MM.1S (cell line): ENCODE measurements at regions not wholly inside any gene's neighbourhood (a gene's known extent, or its start where the extent isn't known, plus 50 kb on each side); places are given as distances from the start of the nearest gene placed in this dataset.

Experiments used
- DNase-seq: peaks from one replicate; pipeline ENCODE4 v3.0.0-alpha.2; 2015
- H2AFZ ChIP-seq: fragments of 300-600 bp; sonication (generic); 2 replicates; pipeline ENCODE4 v1.6.0; 2016; ENCODE audit warnings: antibody characterized with exemption, low read length
- H3F3A ChIP-seq: fragments of 300-600 bp; sonication (generic); 2 replicates; pipeline ENCODE4 v1.6.1; 2016; ENCODE audit warnings: mild to moderate bottlenecking, antibody characterized with exemption, low read length, moderate library complexity, mixed read lengths; ENCODE audit not compliant: insufficient read depth
- H3K27ac ChIP-seq: fragments of 300-600 bp; sonication (generic); 2 replicates; pipeline ENCODE4 v1.5.1; 2016; ENCODE audit warnings: mild to moderate bottlenecking, low read length
- H3K27me3 ChIP-seq: fragments of 300-600 bp; sonication (generic); replicated peaks from 2 replicates; pipeline ENCODE4 v1.6.0; 2016; ENCODE audit warnings: low read length; ENCODE audit not compliant: insufficient read depth
- H3K36me3 ChIP-seq: fragments of 300-600 bp; sonication (generic); replicated peaks from 2 replicates; pipeline ENCODE4 v1.6.1; 2016; ENCODE audit warnings: mild to moderate bottlenecking, low read length, mixed read lengths; ENCODE audit not compliant: insufficient read depth
- H3K4me1 ChIP-seq: fragments of 300-600 bp; sonication (generic); 2 replicates; pipeline ENCODE4 v1.6.1; 2016; ENCODE audit warnings: low read length, mixed read lengths
- H3K4me2 ChIP-seq: fragments of 300-600 bp; sonication (generic); 2 replicates; pipeline ENCODE4 v1.6.0; 2016; ENCODE audit warnings: low read depth, low read length
- H3K4me3 ChIP-seq: fragments of 300-600 bp; sonication (generic); 2 replicates; pipeline ENCODE4 v1.5.1; 2016; ENCODE audit warnings: low read length, mixed read lengths
- H3K79me2 ChIP-seq: fragments of 300-600 bp; sonication (generic); 2 replicates; pipeline ENCODE4 v1.6.1; 2016; ENCODE audit warnings: mixed run types, low read length, mixed read lengths
- H3K9ac ChIP-seq: fragments of 300-600 bp; sonication (generic); 2 replicates; pipeline ENCODE4 v1.6.1; 2016; ENCODE audit warnings: low read length, mixed read lengths
- H3K9me2 ChIP-seq: fragments of 300-600 bp; sonication (generic); replicated peaks from 2 replicates; pipeline ENCODE4 v1.6.1; 2016; ENCODE audit warnings: mild to moderate bottlenecking, low read length, mixed read lengths; ENCODE audit not compliant: insufficient read depth
- H3K9me3 ChIP-seq: fragments of 300-600 bp; sonication (generic); replicated peaks from 2 replicates; pipeline ENCODE4 v1.6.1; 2016; ENCODE audit warnings: mild to moderate bottlenecking, low read length, mixed read lengths; ENCODE audit not compliant: insufficient read depth
- H4K20me1 ChIP-seq: fragments of 300-600 bp; sonication (generic); 2 replicates; pipeline ENCODE4 v1.6.1; 2016; ENCODE audit warnings: mild to moderate bottlenecking, low read length, moderate library complexity, mixed read lengths; ENCODE audit not compliant: insufficient read depth
- CTCF ChIP-seq: fragments of 300-600 bp; sonication (generic); IDR thresholded peaks from 2 replicates; pipeline ENCODE4 v1.5.1; 2016; ENCODE audit warnings: antibody characterized with exemption, low read length, mixed read lengths
- EZH2 ChIP-seq: fragments of 300-600 bp; sonication (generic); optimal IDR thresholded peaks from 2 replicates; pipeline ENCODE3; 2017; ENCODE audit warnings: low read depth, mild to moderate bottlenecking, antibody characterized with exemption, low read length, mixed read lengths
- EZH2phosphoT487 ChIP-seq: fragments of 300-600 bp; sonication (generic); IDR thresholded peaks from 2 replicates; pipeline ENCODE4 v1.6.1; 2018; ENCODE audit warnings: antibody characterized with exemption, low read length

- Histone ChIP-seq H3F3A (no peaks in the 10 kb centered on the region), H3K4me3 (no peak overlapping the region), H3K36me3 (no peaks in the 10 kb centered on the region), H4K20me1 (no peaks in the 10 kb centered on the region), H3K4me1 (no peaks in the 10 kb centered on the region), H3K9ac (no peak overlapping the region), H2AFZ (no peak overlapping the region), H3K9me3 (no peaks in the 10 kb centered on the region), H3K27me3 (no peaks in the 10 kb centered on the region), H3K4me2 (no peak overlapping the region), H3K27ac (no peak overlapping the region), H3K9me2 (no peaks in the 10 kb centered on the region), H3K79me2 (no peaks in the 10 kb centered on the region)
- no peak for TF ChIP-seq CTCF
- no peak for TF ChIP-seq EZH2
- no peak for TF ChIP-seq EZH2phosphoT487
- no peak for DNase-seq
These were observed 233.1 kb upstream of the DKK2 start for GRCh38 chr4:107269175-107269574.

- no peak overlapping the region for H3K4me2 ChIP-seq
- no peaks in the 10 kb centered on the region for H4K20me1 ChIP-seq
- H3K79me2 ChIP-seq, result no peaks in the 10 kb centered on the region
- no peak for DNase-seq
- no peak overlapping the region for H3K27ac ChIP-seq
- H3K4me3 ChIP-seq, result no peak overlapping the region
- H2AFZ ChIP-seq, result no peak overlapping the region
- TF ChIP-seq EZH2 (no peak), EZH2phosphoT487 (no peak), CTCF (no peak)
- H3K36me3 ChIP-seq, result no peaks in the 10 kb centered on the region
- H3K9me3 ChIP-seq, result no peaks in the 10 kb centered on the region
- no peaks in the 10 kb centered on the region for H3F3A ChIP-seq
- H3K4me1 ChIP-seq, result no peaks in the 10 kb centered on the region
- H3K9ac ChIP-seq, result no peak overlapping the region
- H3K27me3 ChIP-seq, result no peaks in the 10 kb centered on the region
- H3K9me2 ChIP-seq, result no peaks in the 10 kb centered on the region
These were observed 229.7 kb upstream of the DKK2 start for GRCh38 chr4:107265859-107266258.

- no peak overlapping the region for H3K4me3 ChIP-seq
- H3K27me3 ChIP-seq, result no peaks in the 10 kb centered on the region
- H3K27ac ChIP-seq, result no peak overlapping the region
- no peaks in the 10 kb centered on the region for H3F3A ChIP-seq
- DNase-seq, result no peak
- no peaks in the 10 kb centered on the region for H3K9me3 ChIP-seq
- no peak overlapping the region for H3K4me2 ChIP-seq
- no peaks in the 10 kb centered on the region for H3K9me2 ChIP-seq
- H3K9ac ChIP-seq, result no peak overlapping the region
- no peak for TF ChIP-seq EZH2
- TF ChIP-seq EZH2phosphoT487, result no peak
- TF ChIP-seq CTCF, result no peak
- no peaks in the 10 kb centered on the region for H3K79me2 ChIP-seq
- H4K20me1 ChIP-seq, result no peaks in the 10 kb centered on the region
- no peaks in the 10 kb centered on the region for H3K36me3 ChIP-seq
- no peaks in the 10 kb centered on the region for H3K4me1 ChIP-seq
- no peak overlapping the region for H2AFZ ChIP-seq
These were observed 225.2 kb upstream of the DKK2 start for GRCh38 chr4:107261241-107261874.
